Astrocyte (in vitro differentiated cells and primary cell): ENCODE measurements at regions not wholly inside any gene's neighbourhood (a gene's known extent, or its start where the extent isn't known, plus 50 kb on each side); places are given as distances from the start of the nearest gene placed in this dataset.

Source experiments
- DNase-seq: peaks from one replicate; pipeline ENCODE4 v3.0.0-alpha.2; 2010; ENCODE audit warnings: low read depth
- FAIRE-seq: peaks from 2 replicates; lab custom pipeline; 2011; peaks lifted over from hg19 to GRCh38; lab: Jason Lieb, UNC
- H2AFZ ChIP-seq: 2 replicates; pipeline ENCODE4 v1.6.0; 2012; ENCODE audit warnings: low read depth, low read length, inconsistent platforms
- H3K27ac ChIP-seq: 2 replicates; pipeline ENCODE4 v1.5.1; 2011; ENCODE audit warnings: low read depth, low read length, inconsistent platforms
- H3K27me3 ChIP-seq: 2 replicates; pipeline ENCODE4 v1.6.0; 2011; ENCODE audit warnings: low read length, inconsistent platforms; ENCODE audit not compliant: insufficient read depth
- H3K36me3 ChIP-seq: 2 replicates; pipeline ENCODE4 v1.5.1; 2011; ENCODE audit warnings: low read length, inconsistent platforms; ENCODE audit not compliant: insufficient read depth
- H3K4me1 ChIP-seq: 2 replicates; pipeline ENCODE4 v1.5.1; 2011; ENCODE audit warnings: low read length, inconsistent platforms; ENCODE audit not compliant: insufficient read depth
- H3K4me2 ChIP-seq: 2 replicates; pipeline ENCODE4 v1.6.0; 2012; ENCODE audit warnings: low read length, inconsistent platforms
- H3K4me3 ChIP-seq: 2 replicates; pipeline ENCODE4 v1.5.1; 2011; ENCODE audit warnings: low read depth, mild to moderate bottlenecking, low read length, inconsistent platforms; ENCODE audit not compliant: insufficient read depth
- H3K79me2 ChIP-seq: 2 replicates; pipeline ENCODE4 v1.6.0; 2012; ENCODE audit warnings: mild to moderate bottlenecking, low read length, inconsistent platforms; ENCODE audit not compliant: insufficient read depth
- H3K9ac ChIP-seq: 2 replicates; pipeline ENCODE4 v1.6.0; 2012; ENCODE audit warnings: mild to moderate bottlenecking, low read length, inconsistent platforms
- H3K9me3 ChIP-seq: 2 replicates; pipeline ENCODE4 v1.5.1; 2012; ENCODE audit warnings: low read depth, mild to moderate bottlenecking, low read length, inconsistent platforms; ENCODE audit not compliant: insufficient read depth
- H4K20me1 ChIP-seq: 2 replicates; pipeline ENCODE4 v1.6.0; 2012; ENCODE audit warnings: low read length, inconsistent platforms; ENCODE audit not compliant: insufficient read depth
- H3K27ac Mint-ChIP-seq: one replicate; pipeline ENCODE4 v1.8.0; 2021; ENCODE audit warnings: mild to moderate bottlenecking, mixed read lengths; ENCODE audit not compliant: unreplicated experiment
- H3K27me3 Mint-ChIP-seq: one replicate; pipeline ENCODE4 v1.8.0; 2021; ENCODE audit warnings: low read depth, mixed read lengths; ENCODE audit not compliant: unreplicated experiment
- H3K36me3 Mint-ChIP-seq: one replicate; pipeline ENCODE4 v1.8.0; 2021; ENCODE audit warnings: low read depth, mixed read lengths; ENCODE audit not compliant: unreplicated experiment
- H3K4me1 Mint-ChIP-seq: one replicate; pipeline ENCODE4 v1.8.0; 2021; ENCODE audit warnings: low read depth, mixed read lengths; ENCODE audit not compliant: unreplicated experiment
- H3K4me3 Mint-ChIP-seq: one replicate; pipeline ENCODE4 v1.8.0; 2021; ENCODE audit warnings: mild to moderate bottlenecking, moderate library complexity, mixed read lengths; ENCODE audit not compliant: unreplicated experiment
- H3K9me3 Mint-ChIP-seq: one replicate; pipeline ENCODE4 v1.8.0; 2021; ENCODE audit warnings: mild to moderate bottlenecking, mixed read lengths; ENCODE audit not compliant: unreplicated experiment
- CTCF ChIP-seq: IDR thresholded peaks from 2 replicates; pipeline ENCODE4 v1.5.1; 2011; ENCODE audit warnings: low read depth, mild to moderate bottlenecking, inconsistent platforms, low read length, moderate library complexity; ENCODE audit not compliant: insufficient read depth
- EZH2 ChIP-seq: IDR thresholded peaks from 2 replicates; pipeline ENCODE4 v1.6.1; 2012; ENCODE audit warnings: mild to moderate bottlenecking, low read length, inconsistent platforms; ENCODE audit not compliant: insufficient read depth

DNA sequence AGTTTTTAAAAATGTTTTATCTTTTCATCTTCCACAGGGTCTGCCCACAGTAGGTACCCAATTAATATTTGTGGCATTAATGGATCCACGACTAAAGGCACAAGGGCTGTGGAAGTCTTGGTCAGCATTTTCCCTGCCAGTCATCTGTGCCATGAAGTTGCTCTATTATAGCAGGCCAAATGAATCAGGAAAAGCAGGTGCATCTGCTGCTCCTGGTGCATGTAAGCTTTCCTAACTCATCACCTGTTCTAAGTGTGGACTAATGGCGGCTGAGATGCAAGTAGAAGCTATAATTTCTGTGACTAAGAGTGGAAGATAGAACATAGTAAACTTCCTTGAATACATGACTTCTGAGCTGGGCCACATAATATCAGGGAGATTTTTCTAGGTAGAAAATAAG is 182.5 kb upstream of the TENM4 start:
- Mint-ChIP-seq H3K4me3 (no peak overlapping the region), H3K27me3 (peaks cover 5% of the 10 kb centered on the region), H3K4me1 (peaks cover 9% of the 10 kb centered on the region), H3K9me3 (peaks cover 2% of the 10 kb centered on the region), H3K27ac (no peak overlapping the region), H3K36me3 (peaks cover 2% of the 10 kb centered on the region)
- Histone ChIP-seq H3K27ac (no peak overlapping the region), H3K4me2 (no peak overlapping the region), H2AFZ (no peak overlapping the region), H3K4me3 (no peak overlapping the region), H4K20me1 (no peaks in the 10 kb centered on the region), H3K36me3 (no peaks in the 10 kb centered on the region), H3K9ac (no peak overlapping the region), H3K79me2 (no peaks in the 10 kb centered on the region), H3K9me3 (no peaks in the 10 kb centered on the region), H3K4me1 (no peaks in the 10 kb centered on the region), H3K27me3 (no peaks in the 10 kb centered on the region)
- FAIRE-seq (no peak), DNase-seq (no peak)
- TF ChIP-seq CTCF (no peak), EZH2 (no peak)

DNA sequence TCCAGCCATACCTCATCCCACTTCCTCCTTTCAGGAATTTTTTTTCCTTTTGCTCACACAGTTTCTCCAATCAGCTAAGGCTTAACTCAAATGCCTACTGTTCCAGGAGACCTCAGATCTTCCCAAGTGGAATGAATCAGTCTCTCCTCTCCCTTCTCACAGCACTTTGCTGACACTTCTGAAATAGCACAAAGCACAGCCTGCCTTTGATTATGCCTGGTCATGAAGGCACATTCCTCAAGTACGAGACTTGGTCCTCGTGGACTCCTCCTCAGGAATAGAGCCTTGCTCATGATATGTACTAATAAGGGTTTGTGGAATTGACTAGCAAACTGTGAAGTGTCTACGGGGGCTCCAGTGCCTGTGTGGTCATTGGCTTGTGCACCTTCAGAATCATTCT is 176.7 kb upstream of the TENM4 start:
- Histone ChIP-seq H3K4me1 (no peaks in the 10 kb centered on the region), H3K79me2 (no peaks in the 10 kb centered on the region), H3K4me3 (no peak overlapping the region), H3K36me3 (no peaks in the 10 kb centered on the region), H3K27ac (no peak overlapping the region), H3K4me2 (no peak overlapping the region), H4K20me1 (no peaks in the 10 kb centered on the region), H3K27me3 (no peaks in the 10 kb centered on the region), H3K9ac (no peak overlapping the region), H2AFZ (no peak overlapping the region), H3K9me3 (no peaks in the 10 kb centered on the region)
- no peak for TF ChIP-seq CTCF
- TF ChIP-seq EZH2 = no peak
- Mint-ChIP-seq H3K27ac (peak overlapping the region; percentile 4), H3K4me1 (peaks cover 16% of the 10 kb centered on the region), H3K27me3 (peaks cover 19% of the 10 kb centered on the region), H3K4me3 (no peak overlapping the region), H3K9me3 (peaks cover 6% of the 10 kb centered on the region), H3K36me3 (peaks cover 2% of the 10 kb centered on the region)
- FAIRE-seq (no peak), DNase-seq (no peak)

- Mint-ChIP-seq H3K27ac (no peak overlapping the region), H3K4me1 (peaks cover 16% of the 10 kb centered on the region), H3K36me3 (peaks cover 2% of the 10 kb centered on the region), H3K9me3 (peaks cover 5% of the 10 kb centered on the region), H3K4me3 (no peak overlapping the region), H3K27me3 (peaks cover 17% of the 10 kb centered on the region)
- no peaks in the 10 kb centered on the region for H3K9me3 ChIP-seq
- TF ChIP-seq EZH2 (no peak), CTCF (no peak)
- no peak overlapping the region for H3K4me2 ChIP-seq
- no peaks in the 10 kb centered on the region for H3K27me3 ChIP-seq
- no peaks in the 10 kb centered on the region for H4K20me1 ChIP-seq
- FAIRE-seq (no peak), DNase-seq (no peak)
- no peaks in the 10 kb centered on the region for H3K36me3 ChIP-seq
- H3K9ac ChIP-seq = no peak overlapping the region
- no peak overlapping the region for H2AFZ ChIP-seq
- H3K27ac ChIP-seq = no peak overlapping the region
- H3K4me1 ChIP-seq = no peaks in the 10 kb centered on the region
- H3K4me3 ChIP-seq = no peak overlapping the region
- no peaks in the 10 kb centered on the region for H3K79me2 ChIP-seq
These were observed 175.6 kb upstream of the TENM4 start for GRCh38 chr11:79616392-79616851.
